ENCODE measurements at regions not wholly inside any gene's neighbourhood (a gene's known extent, or its start where the extent isn't known, plus 50 kb on each side); places are given as distances from the start of the nearest gene placed in this dataset.
"Not testable (repeated sequence)": the region's sequence is repeated elsewhere in the genome, so short reads cannot be mapped to it uniquely, and the experiment has no call there.

- intact Hi-C loops (cut with micrococcal nuclease), result not testable (repeated sequence)
Measured at GRCh38 chr12:9449657-9450126, 158.0 kb downstream of the KLRB1 start.

- intact Hi-C loops (cut with micrococcal nuclease), result no loop called here
Measured at GRCh38 chr12:9449181-9449580, 158.5 kb downstream of the KLRB1 start.

GRCh38 chr12:9448648-9449047 is 159.1 kb downstream of the KLRB1 start:
- intact Hi-C loops (cut with micrococcal nuclease), result not testable (repeated sequence)

GRCh38 chr12:9447791-9448614 is 159.7 kb downstream of the KLRB1 start:
- intact Hi-C loops (cut with micrococcal nuclease), result not testable (repeated sequence)

- intact Hi-C loops (cut with micrococcal nuclease), result not testable (repeated sequence)
Measured at GRCh38 chr12:9446883-9447761, 160.6 kb downstream of the KLRB1 start.

- intact Hi-C loops (cut with micrococcal nuclease), result not testable (repeated sequence)
Measured at GRCh38 chr12:9440428-9440827, 167.3 kb downstream of the KLRB1 start.

- intact Hi-C loops (cut with micrococcal nuclease), result not testable (repeated sequence)
Measured at GRCh38 chr12:9435682-9436081, 172.0 kb downstream of the KLRB1 start.

- intact Hi-C loops (cut with micrococcal nuclease), result not testable (repeated sequence)
Measured at GRCh38 chr12:9430385-9430784, 177.3 kb downstream of the KLRB1 start.

GRCh38 chr12:9428856-9429255 is 178.9 kb downstream of the KLRB1 start:
- intact Hi-C loops (cut with micrococcal nuclease), result not testable (repeated sequence)

- intact Hi-C loops (cut with micrococcal nuclease), result not testable (repeated sequence)
Measured at GRCh38 chr12:9425429-9425828, 182.3 kb downstream of the KLRB1 start.

GRCh38 chr12:9424175-9424740 is 183.5 kb downstream of the KLRB1 start:
- intact Hi-C loops (cut with micrococcal nuclease), result not testable (repeated sequence)

- intact Hi-C loops (cut with micrococcal nuclease), result not testable (repeated sequence)
Measured at GRCh38 chr12:9422689-9423088, 185.0 kb downstream of the KLRB1 start.

- intact Hi-C loops (cut with micrococcal nuclease), result not testable (repeated sequence)
Measured at GRCh38 chr12:9421520-9422086, 186.1 kb downstream of the KLRB1 start.

- intact Hi-C loops (cut with micrococcal nuclease), result not testable (repeated sequence)
Measured at GRCh38 chr12:9420817-9421519, 186.7 kb downstream of the KLRB1 start.

GRCh38 chr12:9418669-9419041 is 189.1 kb downstream of the KLRB1 start:
- intact Hi-C loops (cut with micrococcal nuclease), result not testable (repeated sequence)

- intact Hi-C loops (cut with micrococcal nuclease), result not testable (repeated sequence)
Measured at GRCh38 chr12:9417947-9418668, 189.6 kb downstream of the KLRB1 start.

- intact Hi-C loops (cut with micrococcal nuclease), result not testable (repeated sequence)
Measured at GRCh38 chr12:9417341-9417740, 190.4 kb downstream of the KLRB1 start.

GRCh38 chr12:9416346-9416745 is 191.4 kb downstream of the KLRB1 start:
- intact Hi-C loops (cut with micrococcal nuclease), result not testable (repeated sequence)

- intact Hi-C loops (cut with micrococcal nuclease), result not testable (repeated sequence)
Measured at GRCh38 chr12:9415898-9416297, 191.8 kb downstream of the KLRB1 start.

GRCh38 chr12:9413862-9414261 is 193.9 kb downstream of the KLRB1 start:
- intact Hi-C loops (cut with micrococcal nuclease), result not testable (repeated sequence)

Measured in T-helper 2 cell treated with Interferon-gamma antibody and Interleukin-4, amounts not matched to agents 100 ng/mL and 5 ng/mL, for 36 hours (primary cell).